ENCODE measurements at regions not wholly inside any gene's neighbourhood (a gene's known extent, or its start where the extent isn't known, plus 50 kb on each side); places are given as distances from the start of the nearest gene placed in this dataset.
"Not testable (repeated sequence)": the region's sequence is repeated elsewhere in the genome, so short reads cannot be mapped to it uniquely, and the experiment has no call there.

- DNase-seq: no peak
Measured at GRCh38 chr21:25485914-25486313, 121.4 kb downstream of the MRPL39 start.

- no peak for DNase-seq
Measured at GRCh38 chr21:25467896-25468295, 139.4 kb downstream of the MRPL39 start.

GRCh38 chr21:25467071-25467470 is 140.2 kb downstream of the MRPL39 start:
- DNase-seq: not testable (repeated sequence)

- no peak for DNase-seq
Measured at GRCh38 chr21:25466470-25466869, 140.8 kb downstream of the MRPL39 start.

- no peak for DNase-seq
Measured at GRCh38 chr21:25465263-25465662, 142.0 kb downstream of the MRPL39 start.

GRCh38 chr21:25464275-25464674 is 143.0 kb downstream of the MRPL39 start:
- DNase-seq: peak; percentile 24

GRCh38 chr21:25462517-25462971 is 144.7 kb downstream of the MRPL39 start:
- no peak for DNase-seq

GRCh38 chr21:25461725-25462124 is 145.6 kb downstream of the MRPL39 start:
- DNase-seq: no peak

- no peak for DNase-seq
Measured at GRCh38 chr21:25459993-25460392, 147.3 kb downstream of the MRPL39 start.

- DNase-seq: no peak
Measured at GRCh38 chr21:25459365-25459764, 147.9 kb downstream of the MRPL39 start.

GRCh38 chr21:25458484-25458883 is 148.8 kb downstream of the MRPL39 start:
- no peak for DNase-seq

GRCh38 chr21:25457946-25458345 is 149.3 kb downstream of the MRPL39 start:
- no peak for DNase-seq

- DNase-seq: no peak
Measured at GRCh38 chr21:25457411-25457810, 149.9 kb downstream of the MRPL39 start.

GRCh38 chr21:25456672-25457071 is 150.6 kb downstream of the MRPL39 start:
- peak; percentile 57 for DNase-seq

GRCh38 chr21:25453524-25453923 is 153.8 kb downstream of the MRPL39 start:
- DNase-seq: no peak

- DNase-seq: no peak
Measured at GRCh38 chr21:25449950-25450349, 157.3 kb downstream of the MRPL39 start.

- DNase-seq: no peak
Measured at GRCh38 chr21:25441835-25442234, 165.4 kb downstream of the MRPL39 start.

- DNase-seq: not testable (repeated sequence)
Measured at GRCh38 chr21:25437465-25437864, 169.8 kb downstream of the MRPL39 start.

- DNase-seq: no peak
Measured at GRCh38 chr21:25428537-25428936, 178.7 kb downstream of the MRPL39 start.

- no peak for DNase-seq
Measured at GRCh38 chr21:25427828-25428227, 179.5 kb downstream of the MRPL39 start.

- DNase-seq: no peak
Measured at GRCh38 chr21:25426580-25426979, 180.7 kb downstream of the MRPL39 start.

GRCh38 chr21:25425156-25425555 is 182.1 kb downstream of the MRPL39 start:
- DNase-seq: no peak

- no peak for DNase-seq
Measured at GRCh38 chr21:25424634-25425033, 182.6 kb downstream of the MRPL39 start.

- no peak for DNase-seq
Measured at GRCh38 chr21:25424048-25424447, 183.2 kb downstream of the MRPL39 start.
